ENCODE measurements at regions not wholly inside any gene's neighbourhood (a gene's known extent, or its start where the extent isn't known, plus 50 kb on each side); places are given as distances from the start of the nearest gene placed in this dataset.

- DNase-seq (ENCODE audit: extremely low spot score) = no peak
- ChIA-PET POLR2A (no interaction called here), CTCF (no interaction called here)
- no peak for TF ChIP-seq NFRKB (IDR thresholded peaks at IDR 0.05)
- TF ChIP-seq FOXM1 (IDR thresholded peaks at IDR 0.05; ENCODE audit: borderline replicate concordance) = no peak
- TF ChIP-seq HDGF (IDR thresholded peaks at IDR 0.05; ENCODE audit: borderline replicate concordance) = no peak
- TF ChIP-seq LEF1 (IDR thresholded peaks at IDR 0.05; ENCODE audit: borderline replicate concordance) = no peak
- no peak for TF ChIP-seq BHLHE40 (IDR thresholded peaks at IDR 0.05; ENCODE audit: borderline replicate concordance)
- no peak for TF ChIP-seq CTBP1 (IDR thresholded peaks at IDR 0.05; ENCODE audit: borderline replicate concordance)
- no peak for TF ChIP-seq SUZ12 (IDR thresholded peaks at IDR 0.05)
- no peak for TF ChIP-seq ARNT (IDR thresholded peaks at IDR 0.05)
- no peak for TF ChIP-seq L3MBTL2 (conservative IDR thresholded peaks at IDR 0.05)
- no peak for TF ChIP-seq ZNF384 (IDR thresholded peaks at IDR 0.05)
- no peak for TF ChIP-seq FOXA1 (IDR thresholded peaks at IDR 0.05)
- no peak for TF ChIP-seq FOXK2 (IDR thresholded peaks at IDR 0.05)
- no peak for TF ChIP-seq SP1 (IDR thresholded peaks at IDR 0.05)
Observed at GRCh38 chr14:85281921-85282320, 248.0 kb upstream of the FLRT2 start.

- no peak for DNase-seq (ENCODE audit: extremely low spot score)
- CTCF ChIA-PET = no interaction called here
- TF ChIP-seq HDGF (IDR thresholded peaks at IDR 0.05; ENCODE audit: borderline replicate concordance) = no peak
- no peak for TF ChIP-seq CTBP1 (IDR thresholded peaks at IDR 0.05; ENCODE audit: borderline replicate concordance)
- TF ChIP-seq ELF4 (IDR thresholded peaks at IDR 0.05) = no peak
- POLR2A ChIA-PET = no interaction called here
Observed at GRCh38 chr14:85288041-85288440, 241.9 kb upstream of the FLRT2 start.

GRCh38 chr14:85291731-85292130 lies 238.2 kb upstream of the FLRT2 start:
- DNase-seq (ENCODE audit: extremely low spot score) = no peak
- CTCF ChIA-PET = no interaction called here
- POLR2A ChIA-PET = no interaction called here
- TF ChIP-seq HDGF (IDR thresholded peaks at IDR 0.05; ENCODE audit: borderline replicate concordance) (no peak), FOXA1 (IDR thresholded peaks at IDR 0.05) (no peak), LEF1 (IDR thresholded peaks at IDR 0.05; ENCODE audit: borderline replicate concordance) (no peak), NFRKB (IDR thresholded peaks at IDR 0.05) (no peak), PKNOX1 (IDR thresholded peaks at IDR 0.05) (no peak), ELF4 (IDR thresholded peaks at IDR 0.05) (no peak), CTBP1 (IDR thresholded peaks at IDR 0.05; ENCODE audit: borderline replicate concordance) (no peak), BHLHE40 (IDR thresholded peaks at IDR 0.05; ENCODE audit: borderline replicate concordance) (no peak), ZNF384 (IDR thresholded peaks at IDR 0.05) (no peak), FOXM1 (IDR thresholded peaks at IDR 0.05; ENCODE audit: borderline replicate concordance) (no peak), FOXK2 (IDR thresholded peaks at IDR 0.05) (no peak), SUZ12 (IDR thresholded peaks at IDR 0.05) (no peak), TARDBP (IDR thresholded peaks at IDR 0.05) (no peak), L3MBTL2 (conservative IDR thresholded peaks at IDR 0.05) (no peak), SP1 (IDR thresholded peaks at IDR 0.05) (no peak), ARNT (IDR thresholded peaks at IDR 0.05) (no peak)

GRCh38 chr14:85293612-85294234 lies 236.2 kb upstream of the FLRT2 start:
- POLR2A ChIA-PET = no interaction called here
- TF ChIP-seq FOXA1 (IDR thresholded peaks at IDR 0.05) = no peak
- TF ChIP-seq HDGF (IDR thresholded peaks at IDR 0.05; ENCODE audit: borderline replicate concordance) = no peak
- no peak for DNase-seq (ENCODE audit: extremely low spot score)
- CTCF ChIA-PET = no interaction called here

- CTCF ChIA-PET = no interaction called here
- POLR2A ChIA-PET = no interaction called here
- DNase-seq (ENCODE audit: extremely low spot score) = no peak
- TF ChIP-seq BHLHE40 (IDR thresholded peaks at IDR 0.05; ENCODE audit: borderline replicate concordance) (no peak), ELF4 (IDR thresholded peaks at IDR 0.05) (no peak), PKNOX1 (IDR thresholded peaks at IDR 0.05) (no peak), SP1 (IDR thresholded peaks at IDR 0.05) (no peak), L3MBTL2 (conservative IDR thresholded peaks at IDR 0.05) (no peak), HDGF (IDR thresholded peaks at IDR 0.05; ENCODE audit: borderline replicate concordance) (no peak), FOXK2 (IDR thresholded peaks at IDR 0.05) (no peak), ARNT (IDR thresholded peaks at IDR 0.05) (no peak), ZNF384 (IDR thresholded peaks at IDR 0.05) (no peak), TARDBP (IDR thresholded peaks at IDR 0.05) (no peak), LEF1 (IDR thresholded peaks at IDR 0.05; ENCODE audit: borderline replicate concordance) (no peak), FOXA1 (IDR thresholded peaks at IDR 0.05) (no peak), NFRKB (IDR thresholded peaks at IDR 0.05) (no peak), SUZ12 (IDR thresholded peaks at IDR 0.05) (no peak), CTBP1 (IDR thresholded peaks at IDR 0.05; ENCODE audit: borderline replicate concordance) (no peak), FOXM1 (IDR thresholded peaks at IDR 0.05; ENCODE audit: borderline replicate concordance) (no peak)
Observed at GRCh38 chr14:85295318-85295717, 234.6 kb upstream of the FLRT2 start.

GRCh38 chr14:85296456-85297210 lies 233.3 kb upstream of the FLRT2 start:
- ChIA-PET CTCF (no interaction called here), POLR2A (no interaction called here)
- DNase-seq (ENCODE audit: extremely low spot score) = no peak
- no peak for TF ChIP-seq FOXM1 (IDR thresholded peaks at IDR 0.05; ENCODE audit: borderline replicate concordance)

- no peak for DNase-seq (ENCODE audit: extremely low spot score)
- ChIA-PET CTCF (no interaction called here), POLR2A (no interaction called here)
- TF ChIP-seq SUZ12 (IDR thresholded peaks at IDR 0.05) (no peak), LEF1 (IDR thresholded peaks at IDR 0.05; ENCODE audit: borderline replicate concordance) (no peak), BHLHE40 (IDR thresholded peaks at IDR 0.05; ENCODE audit: borderline replicate concordance) (no peak), FOXM1 (IDR thresholded peaks at IDR 0.05; ENCODE audit: borderline replicate concordance) (no peak), FOXA1 (IDR thresholded peaks at IDR 0.05) (no peak), SP1 (IDR thresholded peaks at IDR 0.05) (no peak), FOXK2 (IDR thresholded peaks at IDR 0.05) (no peak), L3MBTL2 (conservative IDR thresholded peaks at IDR 0.05) (no peak), ARNT (IDR thresholded peaks at IDR 0.05) (no peak), CTBP1 (IDR thresholded peaks at IDR 0.05; ENCODE audit: borderline replicate concordance) (no peak), HDGF (IDR thresholded peaks at IDR 0.05; ENCODE audit: borderline replicate concordance) (no peak), PKNOX1 (IDR thresholded peaks at IDR 0.05) (no peak), TARDBP (IDR thresholded peaks at IDR 0.05) (no peak), ELF4 (IDR thresholded peaks at IDR 0.05) (no peak), NFRKB (IDR thresholded peaks at IDR 0.05) (no peak)
Observed at GRCh38 chr14:85300107-85300506, 229.8 kb upstream of the FLRT2 start.
